ENCODE measurements at regions not wholly inside any gene's neighbourhood (a gene's known extent, or its start where the extent isn't known, plus 50 kb on each side); places are given as distances from the start of the nearest gene placed in this dataset.

DNA sequence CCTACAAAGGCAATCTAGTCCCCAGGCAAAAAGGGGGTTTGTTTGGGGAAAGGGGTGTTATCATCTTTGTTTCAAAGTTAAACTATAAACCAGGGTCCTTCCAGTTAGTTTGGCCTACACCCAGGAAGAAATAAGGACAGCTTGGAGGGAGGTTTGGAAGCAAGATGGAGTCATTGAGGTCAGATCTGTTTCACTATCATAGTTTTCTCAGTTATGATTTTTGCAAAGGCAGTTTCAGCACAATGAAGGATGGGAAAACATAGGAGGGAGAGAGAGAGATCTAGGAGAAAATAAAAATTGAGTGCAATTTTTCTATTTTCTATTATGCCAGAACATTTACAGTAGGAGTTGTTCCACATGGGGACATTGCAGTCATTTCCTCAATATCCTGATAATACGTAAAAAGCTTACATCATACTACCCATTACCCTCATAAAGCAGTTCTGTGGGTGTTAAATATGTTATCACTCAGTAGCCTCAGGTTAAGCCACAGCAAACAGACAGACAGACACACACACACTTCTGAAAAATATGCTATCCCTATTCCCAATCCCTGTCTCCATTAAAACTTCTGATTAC, 401.3 kb upstream of the FAT3 start:
- DNase-seq (ENCODE audit: low read depth in 4 of 4, low spot score in 3 of 4) = no peak

DNA sequence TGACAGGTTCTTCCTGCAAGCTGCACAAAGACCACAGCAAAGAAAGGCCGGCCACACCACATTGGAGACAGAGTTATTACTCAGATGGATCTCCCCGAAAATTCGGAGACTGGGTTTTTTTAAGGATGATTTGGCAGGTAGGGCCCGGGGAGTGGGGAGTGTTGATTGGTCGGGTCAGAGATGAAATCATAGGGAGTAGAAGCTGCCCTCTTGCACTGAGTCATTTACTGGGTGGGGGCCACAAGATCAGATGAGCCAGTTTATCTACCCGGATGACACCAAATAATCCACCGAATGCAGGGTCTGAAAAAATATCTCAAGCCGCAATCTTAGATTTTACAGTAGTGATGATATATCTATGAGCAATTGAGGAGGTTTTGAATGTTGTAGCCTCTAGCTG, 401.8 kb upstream of the FAT3 start:
- DNase-seq (ENCODE audit: low read depth in 4 of 4, low spot score in 3 of 4) = no peak

DNA sequence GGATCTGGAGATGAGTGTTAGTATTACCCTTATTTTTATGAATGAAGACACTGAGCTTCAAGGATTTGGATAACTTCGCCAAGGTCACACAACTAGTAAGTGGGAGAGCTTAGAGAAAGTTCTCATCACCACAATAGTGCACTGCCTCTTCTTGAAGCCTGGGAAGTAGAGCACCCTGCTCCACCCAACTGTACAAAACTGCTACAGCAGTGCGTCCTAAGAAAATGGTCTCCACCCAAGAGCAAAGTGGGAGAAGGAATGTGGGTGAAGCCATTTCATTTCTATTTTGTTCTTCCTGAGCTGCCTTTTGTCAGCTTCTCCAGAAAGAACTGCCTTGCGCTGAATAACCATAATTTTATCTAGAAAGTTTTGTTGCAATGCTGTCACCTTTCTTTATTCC, 403.9 kb upstream of the FAT3 start:
- DNase-seq (ENCODE audit: low read depth in 4 of 4, low spot score in 3 of 4) = no peak

DNA sequence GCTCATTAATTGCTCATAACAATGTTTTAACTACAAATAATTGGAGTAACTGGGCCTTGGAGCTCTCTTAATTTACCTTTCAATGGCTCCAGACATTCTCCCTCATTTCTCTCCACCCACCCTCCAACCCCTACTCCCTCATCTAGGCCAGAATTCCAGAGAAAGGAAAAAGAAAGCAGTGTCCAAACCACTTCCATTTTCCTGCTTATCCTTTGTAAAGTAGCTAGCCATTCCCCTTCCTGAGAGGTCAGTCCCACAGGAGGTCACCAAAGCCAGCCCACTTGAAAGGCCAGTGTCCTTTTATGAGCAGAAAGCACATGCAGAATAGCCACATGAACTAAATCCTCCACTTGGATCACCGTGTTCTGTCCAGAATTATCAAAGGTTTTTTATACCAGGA, 404.8 kb upstream of the FAT3 start:
- no peak for DNase-seq (ENCODE audit: low read depth in 4 of 4, low spot score in 3 of 4)

DNA sequence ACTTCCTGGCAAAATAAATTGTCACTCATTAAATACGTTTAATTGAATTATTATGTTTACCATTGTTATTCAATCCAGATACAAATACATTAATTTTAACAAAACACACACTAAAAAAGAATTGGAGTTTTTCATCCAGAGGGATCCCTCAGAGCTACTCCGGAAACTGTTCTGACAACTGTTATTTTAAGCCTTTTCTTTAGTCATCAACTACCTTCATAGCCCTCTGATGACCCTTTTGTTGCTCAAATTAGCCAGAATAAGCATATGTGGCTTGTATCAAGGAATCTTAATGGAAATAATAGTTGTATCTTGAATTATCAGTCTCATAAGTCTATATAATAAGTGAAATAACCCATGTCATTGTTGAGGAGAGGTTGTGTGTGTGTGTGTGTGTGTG, 405.4 kb upstream of the FAT3 start:
- DNase-seq (ENCODE audit: low read depth in 4 of 4, low spot score in 3 of 4) = no peak

DNA sequence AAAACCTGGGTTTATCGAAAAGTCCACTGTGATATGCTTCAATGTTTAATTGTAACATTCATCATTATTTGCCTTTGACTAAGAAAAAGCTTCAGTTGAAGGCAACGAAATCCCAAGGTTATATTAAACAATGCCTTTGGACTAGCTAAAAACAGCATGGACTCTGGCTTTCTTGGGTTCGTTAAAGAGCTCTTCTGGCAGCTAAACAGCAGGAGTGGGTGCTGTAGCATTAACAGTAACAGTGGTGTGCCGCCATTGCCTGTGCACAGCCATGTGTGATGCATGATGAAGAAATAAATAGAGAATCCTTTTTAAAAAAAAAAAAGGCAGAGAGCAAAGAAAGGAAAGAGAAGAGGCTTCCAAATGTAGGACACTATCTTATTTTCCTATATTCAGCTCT, 406.6 kb upstream of the FAT3 start:
- DNase-seq (ENCODE audit: low read depth in 4 of 4, low spot score in 3 of 4) = no peak

DNA sequence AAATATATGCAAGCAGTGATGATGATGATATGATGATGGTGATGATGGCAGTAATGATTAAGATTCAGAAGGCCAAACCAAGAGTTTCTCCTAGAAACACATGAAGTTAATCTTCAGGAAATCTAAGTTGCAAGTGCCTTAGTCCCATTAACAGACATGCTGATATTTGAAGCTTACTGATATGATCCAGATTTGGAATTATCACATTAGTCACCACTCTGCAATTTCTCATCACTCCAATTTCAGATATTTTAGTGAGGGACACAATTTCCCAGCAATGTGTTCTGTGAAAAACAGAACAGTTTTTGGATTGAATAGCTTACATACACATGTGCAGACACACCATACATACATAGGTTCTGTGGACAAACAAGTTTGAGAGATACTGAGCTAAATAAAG, 411.4 kb upstream of the FAT3 start:
- no peak for DNase-seq (ENCODE audit: low read depth in 4 of 4, low spot score in 3 of 4)

DNA sequence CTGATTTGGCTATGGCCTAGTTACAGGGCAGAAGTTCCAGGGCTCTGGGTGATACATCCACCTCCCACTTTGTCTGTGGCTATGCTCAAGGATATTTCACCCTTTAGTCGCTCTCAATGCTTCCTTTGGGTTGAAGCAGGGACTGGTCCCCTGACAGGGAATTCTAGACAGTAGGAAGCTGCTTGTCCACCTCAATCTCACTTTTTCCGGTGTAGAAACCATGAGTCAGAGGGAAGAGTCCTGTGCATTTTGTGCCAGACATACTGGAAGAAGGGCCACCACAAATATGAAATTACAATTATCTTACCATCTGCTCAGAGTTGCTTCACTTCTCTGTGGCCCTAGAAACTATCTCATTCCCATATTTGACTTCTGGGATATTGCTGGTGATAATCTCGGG, 413.7 kb upstream of the FAT3 start:
- no peak for DNase-seq (ENCODE audit: low read depth in 4 of 4, low spot score in 3 of 4)

DNA sequence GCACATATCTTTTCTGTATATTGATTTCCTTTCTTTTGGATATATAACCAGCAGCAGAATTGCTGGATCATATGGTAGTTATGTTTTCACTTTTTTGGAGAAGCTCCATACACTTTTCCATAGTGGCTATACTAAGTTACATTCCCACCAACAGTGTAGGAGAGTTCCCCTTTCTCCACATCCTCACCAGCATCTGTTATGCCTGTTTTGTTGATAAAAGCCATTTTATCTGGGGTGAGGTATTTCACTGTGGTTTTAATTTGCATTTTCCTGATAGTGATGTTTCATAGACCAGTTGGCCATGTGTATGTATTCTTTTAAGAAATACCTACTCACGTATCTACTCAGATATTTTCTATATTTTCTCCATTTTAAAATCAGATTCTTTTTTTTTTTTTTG, 419.3 kb upstream of the FAT3 start:
- no peak for DNase-seq (ENCODE audit: low read depth in 4 of 4, low spot score in 3 of 4)

DNA sequence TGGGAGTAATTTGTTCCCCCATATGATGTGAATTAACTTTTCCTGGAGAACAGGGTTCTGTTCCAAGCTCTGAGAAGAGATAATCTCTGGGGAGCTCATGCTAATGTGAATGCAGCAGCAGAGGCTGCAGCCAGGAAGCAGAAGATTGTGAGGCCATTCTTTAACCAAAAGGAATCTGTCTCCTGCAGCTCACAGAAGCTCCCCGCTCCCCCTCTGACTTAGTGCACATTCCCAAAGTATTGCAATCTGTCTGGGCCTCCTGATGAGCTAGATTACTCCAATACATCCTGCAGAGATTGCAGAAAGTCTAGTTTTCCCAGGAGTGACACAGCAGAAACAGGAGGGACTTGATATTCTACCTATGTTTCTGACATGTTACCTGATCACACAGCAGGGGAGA, 420.6 kb upstream of the FAT3 start:
- DNase-seq (ENCODE audit: low read depth in 4 of 4, low spot score in 3 of 4) = no peak

DNA sequence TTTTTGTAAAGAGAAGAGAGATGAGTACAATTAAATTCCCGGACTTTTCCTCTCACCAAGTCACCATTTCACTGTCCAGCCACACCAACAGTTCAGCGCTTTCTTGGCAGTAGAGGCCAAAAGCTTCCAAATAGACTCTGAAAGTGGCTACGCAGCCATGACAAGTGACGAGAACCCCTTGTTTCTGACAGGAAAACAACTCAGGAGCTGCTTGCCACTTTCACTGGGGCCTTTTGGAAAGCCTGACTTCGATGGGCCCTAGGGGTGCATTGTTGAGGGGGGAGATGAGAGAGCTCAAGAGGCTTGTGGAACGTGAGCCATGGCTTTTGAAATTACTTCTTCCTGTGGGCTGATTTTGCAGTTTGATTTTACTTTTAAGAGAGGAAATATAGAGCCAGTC, 422.1 kb upstream of the FAT3 start:
- no peak for DNase-seq (ENCODE audit: low read depth in 4 of 4, low spot score in 3 of 4)

DNA sequence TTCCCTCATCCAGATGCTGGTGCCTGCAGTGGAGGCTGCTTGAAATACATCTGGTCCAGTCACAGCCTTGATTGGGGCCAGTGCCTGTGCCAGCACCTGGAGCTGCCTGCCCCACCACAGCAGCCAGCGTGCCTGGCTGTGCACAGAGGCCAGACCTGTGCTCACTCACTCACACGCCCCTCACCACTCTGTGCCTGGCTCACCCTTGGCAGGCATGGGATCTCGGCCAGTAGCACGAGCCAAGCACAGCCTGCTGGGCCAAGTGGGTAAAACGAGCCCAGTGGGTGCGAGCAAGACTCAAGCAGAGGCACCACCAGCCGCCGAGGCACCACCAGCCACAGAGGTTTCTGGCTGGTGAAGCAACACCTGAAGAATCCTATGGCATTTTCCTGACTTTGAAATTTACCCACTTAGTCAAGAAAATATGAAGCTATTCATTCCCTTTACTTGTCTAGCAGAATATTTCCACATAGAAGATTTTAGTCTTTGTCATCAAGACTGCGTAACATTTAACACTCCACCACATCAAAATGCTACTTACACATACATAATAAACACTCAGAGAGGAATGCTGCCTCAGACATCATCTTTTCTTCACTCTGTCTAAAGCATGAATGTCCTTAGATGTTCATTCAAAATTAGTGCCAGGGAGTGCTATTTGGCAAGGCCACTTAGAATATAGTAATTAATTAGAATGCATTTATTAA, 424.3 kb upstream of the FAT3 start:
- DNase-seq (ENCODE audit: low read depth in 4 of 4, low spot score in 3 of 4) = no peak

DNA sequence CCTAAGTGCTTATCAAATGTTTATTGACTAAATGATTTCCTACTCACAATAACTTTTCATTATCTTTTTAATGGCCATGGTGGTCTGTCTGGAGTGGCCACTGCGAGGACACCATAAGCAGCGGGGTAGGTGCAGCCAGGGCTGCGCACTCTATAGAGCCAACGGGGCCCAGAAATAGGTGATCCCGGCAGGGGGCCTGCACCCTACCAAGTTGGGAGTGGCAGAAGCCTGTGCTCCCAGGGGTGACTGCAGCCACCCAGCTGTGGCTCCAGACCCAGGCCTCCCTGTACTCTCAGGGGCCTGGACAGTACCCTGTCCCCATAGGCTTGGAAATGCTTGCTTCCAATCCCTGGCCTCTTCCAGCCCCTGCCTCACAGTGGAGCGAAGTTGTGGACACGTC, 426.4 kb upstream of the FAT3 start:
- DNase-seq (ENCODE audit: low read depth in 4 of 4, low spot score in 3 of 4) = no peak

DNA sequence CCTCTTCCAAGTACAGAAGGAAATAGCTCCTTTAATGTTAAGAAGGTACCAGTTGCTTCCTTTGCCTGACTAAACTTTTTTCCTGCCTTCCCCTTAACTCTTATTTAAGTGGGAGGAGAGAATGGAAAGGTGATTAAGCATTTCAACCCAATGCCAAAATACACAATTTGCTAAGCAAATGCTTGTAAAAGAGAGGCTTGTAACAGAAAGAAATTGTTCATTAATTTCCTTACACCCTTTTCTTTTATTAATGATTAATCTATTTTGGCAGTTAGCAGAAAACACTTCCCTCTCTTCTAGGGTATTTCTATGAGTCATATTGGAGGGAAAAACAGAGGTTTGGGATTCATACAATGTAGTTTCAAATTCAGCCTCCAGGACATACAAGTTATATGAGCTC, 427.6 kb upstream of the FAT3 start:
- DNase-seq (ENCODE audit: low read depth in 4 of 4, low spot score in 3 of 4) = no peak

DNA sequence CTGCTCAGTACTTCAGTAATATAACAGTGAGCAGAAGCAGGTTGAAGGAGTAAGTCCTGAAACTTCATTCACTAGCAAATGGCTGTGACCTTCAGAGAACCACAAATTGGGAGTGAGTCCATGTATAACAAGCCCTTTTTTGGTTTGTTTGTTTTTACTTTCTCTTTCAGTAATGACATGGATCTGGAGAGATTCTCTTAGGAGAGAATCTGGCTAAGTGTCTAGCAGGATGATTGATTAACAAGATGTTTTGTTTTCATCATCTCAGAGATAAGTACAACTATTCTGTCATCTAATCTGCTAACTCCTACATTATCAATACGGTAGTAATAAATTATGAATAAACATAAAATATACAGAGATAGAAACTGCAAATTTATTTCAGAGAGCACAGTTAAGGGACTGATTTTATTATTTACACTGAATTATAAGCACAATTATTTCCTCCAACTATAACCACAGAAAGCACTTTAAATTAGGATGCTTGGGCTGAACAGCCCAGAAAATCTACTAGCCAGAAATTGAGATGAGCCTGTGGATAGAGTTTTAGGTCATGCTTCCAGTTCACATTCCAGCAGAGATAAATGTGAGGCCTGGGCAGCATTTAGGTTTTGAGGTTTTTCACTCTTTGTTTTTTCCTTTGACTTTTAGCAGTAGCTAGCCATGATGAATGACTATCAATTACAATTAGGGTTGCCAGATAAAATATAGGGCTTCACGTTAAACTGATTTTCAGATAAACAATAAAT, 429.3 kb upstream of the FAT3 start:
- DNase-seq (ENCODE audit: low read depth in 4 of 4, low spot score in 3 of 4) = no peak

DNA sequence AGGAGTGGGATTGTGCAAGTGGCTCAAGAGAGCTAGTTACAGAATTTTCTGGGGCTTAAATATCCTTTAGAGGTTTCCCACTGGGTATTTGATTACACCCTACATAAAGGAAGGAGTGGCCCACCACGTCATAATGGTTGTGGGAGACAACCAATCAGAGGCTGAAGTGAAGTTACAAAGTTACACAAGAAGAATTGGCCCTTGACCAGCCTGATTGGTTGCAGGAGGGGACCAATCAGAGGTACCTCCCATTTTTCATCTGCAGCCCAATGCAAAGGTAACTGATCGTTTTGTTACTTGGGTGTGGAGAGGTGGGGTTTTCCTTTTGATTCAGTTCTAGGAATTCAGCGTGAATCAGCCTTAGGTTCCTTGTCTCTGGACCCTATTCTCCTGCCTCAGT, 430.5 kb upstream of the FAT3 start:
- no peak for DNase-seq (ENCODE audit: low read depth in 4 of 4, low spot score in 3 of 4)

DNA sequence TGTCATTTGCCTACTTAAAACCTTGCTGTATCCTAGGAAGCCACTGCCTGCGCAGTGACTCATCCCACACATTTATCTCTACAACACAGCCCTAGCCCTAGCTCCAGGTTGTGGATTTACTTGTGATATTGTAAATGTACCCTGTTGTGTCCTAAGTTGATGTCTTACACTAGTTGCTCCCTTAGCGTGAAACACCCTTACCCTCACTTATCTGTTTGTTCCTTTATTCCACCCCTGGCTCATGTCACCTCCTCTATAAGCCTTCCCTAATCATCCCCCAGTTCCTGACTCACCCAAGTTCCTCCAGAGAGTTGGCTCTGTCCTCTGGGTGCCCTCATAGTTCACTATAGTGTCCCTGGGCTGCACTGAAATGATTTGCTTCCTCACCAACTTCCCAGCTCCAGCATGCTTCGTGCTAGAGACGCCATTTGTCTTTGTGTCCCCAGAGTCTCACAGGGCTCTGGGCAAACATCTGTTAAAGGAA, 431.8 kb upstream of the FAT3 start:
- no peak for DNase-seq (ENCODE audit: low read depth in 4 of 4, low spot score in 3 of 4)

DNA sequence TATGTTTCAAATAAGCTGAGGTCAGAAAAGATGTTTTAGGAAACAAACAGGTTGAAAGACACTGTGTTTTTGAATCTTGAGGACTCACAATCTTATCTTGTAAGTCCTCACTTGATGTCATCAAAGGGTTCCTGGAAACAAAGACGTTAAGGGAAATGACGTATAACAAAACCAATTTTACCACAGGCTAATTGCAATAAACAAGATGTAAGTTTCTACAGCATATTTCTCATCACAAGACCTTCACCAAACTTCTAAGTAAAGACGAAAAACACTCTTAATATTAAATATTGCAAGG, 433.5 kb upstream of the FAT3 start:
- no peak for DNase-seq (ENCODE audit: low read depth in 4 of 4, low spot score in 3 of 4)

DNA sequence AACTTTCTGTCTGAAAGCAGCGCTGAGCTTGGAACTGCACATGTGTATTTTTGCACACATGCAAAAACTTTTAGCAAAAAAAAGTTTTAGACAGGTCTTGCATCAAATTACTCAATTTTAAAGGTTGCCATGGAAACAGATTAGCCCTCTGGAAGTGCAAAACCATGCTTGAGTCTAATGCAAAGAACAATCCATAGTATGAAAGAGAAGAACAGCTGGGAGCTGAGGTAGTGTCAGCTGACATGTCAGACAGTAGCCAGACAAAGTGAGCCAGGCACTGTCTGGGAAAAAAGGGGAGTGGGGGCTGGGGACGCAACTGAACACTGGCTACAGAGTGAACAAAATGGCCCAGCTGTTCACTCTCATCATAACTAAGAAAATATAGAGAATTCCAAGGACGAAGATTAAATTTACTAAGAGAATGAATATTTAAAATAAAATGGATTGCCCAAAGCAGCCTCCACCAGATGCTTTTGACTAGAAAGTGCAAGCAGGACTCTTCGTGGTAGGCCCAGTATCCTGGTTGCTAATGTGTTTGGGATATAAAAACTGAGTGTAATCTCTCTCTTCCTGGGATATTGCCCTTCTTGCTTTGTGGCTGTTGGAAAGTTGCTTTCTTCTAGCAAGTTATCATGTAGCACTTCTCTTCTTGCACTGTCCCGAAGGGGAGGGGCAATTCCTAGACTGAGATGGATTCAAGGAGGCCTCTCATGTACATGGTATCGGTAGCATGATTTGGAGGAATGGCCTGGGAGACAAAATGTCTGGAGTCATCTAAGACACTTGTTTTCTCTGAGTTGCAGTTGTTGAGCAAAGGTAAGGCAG, 434.1 kb upstream of the FAT3 start:
- no peak for DNase-seq (ENCODE audit: low read depth in 4 of 4, low spot score in 3 of 4)

DNA sequence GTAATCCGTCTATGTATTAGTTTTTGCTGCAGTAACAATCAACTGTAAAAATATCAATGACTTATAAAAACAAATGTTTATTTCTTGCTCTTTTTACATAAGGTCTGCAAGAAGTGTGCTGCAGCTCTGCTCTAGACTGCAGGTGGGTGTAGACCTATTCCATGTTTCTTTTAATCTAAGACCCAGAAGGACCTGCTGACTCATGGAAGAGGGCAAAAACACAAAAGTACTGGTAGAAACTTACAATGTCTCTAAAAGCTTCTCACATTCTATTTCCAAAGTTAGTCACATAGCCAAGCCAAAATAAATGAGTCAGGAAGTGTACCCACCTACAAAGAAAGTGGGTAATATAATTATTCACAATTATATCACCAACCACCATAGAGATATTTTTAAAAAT, 435.9 kb upstream of the FAT3 start:
- no peak for DNase-seq (ENCODE audit: low read depth in 4 of 4, low spot score in 3 of 4)

DNA sequence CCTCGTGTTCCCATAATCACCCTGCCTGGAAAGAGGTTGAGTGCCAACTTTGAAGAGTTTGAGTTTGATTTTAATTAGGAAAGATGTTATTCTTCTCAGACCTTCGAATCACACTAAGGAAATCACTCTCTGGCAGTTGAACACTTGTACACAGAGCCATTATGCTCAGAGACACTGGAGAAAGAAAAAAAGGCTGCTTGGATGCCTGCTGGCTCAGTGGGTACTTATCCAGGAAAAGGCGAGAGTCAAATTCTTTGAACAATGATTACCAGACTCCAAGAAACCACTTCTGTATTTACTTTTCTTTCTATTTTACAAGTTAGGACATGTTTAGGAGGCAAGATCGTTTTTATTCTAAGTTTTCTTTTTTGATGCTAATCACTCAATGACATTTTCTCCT, 438.5 kb upstream of the FAT3 start:
- DNase-seq (ENCODE audit: low read depth in 4 of 4, low spot score in 3 of 4) = no peak
